Epithelial cell of proximal tubule (primary cell): ENCODE measurements at regions not wholly inside any gene's neighbourhood (a gene's known extent, or its start where the extent isn't known, plus 50 kb on each side); places are given as distances from the start of the nearest gene placed in this dataset.
A peak's percentile ranks its signal among the peaks of the same experiment; 100 is the strongest.

Experiments
- DNase-seq: peaks from one replicate; pipeline ENCODE4 v3.0.0-alpha.2; 2011; ENCODE audit warnings: low read depth
- H3K4me3 ChIP-seq: 2 replicates; pipeline ENCODE4 v1.5.1; 2011; ENCODE audit warnings: low read depth, mild to moderate bottlenecking, low read length
- CTCF ChIP-seq: conservative IDR thresholded peaks from 2 replicates; pipeline ENCODE4 v1.5.1; 2012; ENCODE audit warnings: low read depth, mild to moderate bottlenecking, low read length

- no peak for TF ChIP-seq CTCF
- H3K4me3 ChIP-seq = no peak overlapping the region
- no peak for DNase-seq
These were observed 621.9 kb downstream of the XIRP2 start for GRCh38 chr2:167510071-167510759.

GRCh38 chr2:167509586-167509985, 621.3 kb downstream of the XIRP2 start:
- H3K4me3 ChIP-seq = no peak overlapping the region
- no peak for TF ChIP-seq CTCF
- DNase-seq = peak; percentile 97

- DNase-seq = no peak
- no peak overlapping the region for H3K4me3 ChIP-seq
- no peak for TF ChIP-seq CTCF
These were observed 620.4 kb downstream of the XIRP2 start for GRCh38 chr2:167508709-167509108.

GRCh38 chr2:167506395-167506794, 618.1 kb downstream of the XIRP2 start:
- no peak for DNase-seq
- no peak overlapping the region for H3K4me3 ChIP-seq
- TF ChIP-seq CTCF = no peak

- no peak for TF ChIP-seq CTCF
- no peak overlapping the region for H3K4me3 ChIP-seq
- DNase-seq = no peak
These were observed 616.4 kb downstream of the XIRP2 start for GRCh38 chr2:167504695-167505094.

GRCh38 chr2:167504061-167504460, 615.8 kb downstream of the XIRP2 start:
- H3K4me3 ChIP-seq = no peak overlapping the region
- DNase-seq = no peak
- TF ChIP-seq CTCF = no peak

GRCh38 chr2:167501618-167502017, 613.3 kb downstream of the XIRP2 start:
- no peak for TF ChIP-seq CTCF
- H3K4me3 ChIP-seq = no peak overlapping the region
- DNase-seq = no peak
